IMR-90 (cell line): ENCODE measurements at regions not wholly inside any gene's neighbourhood (a gene's known extent, or its start where the extent isn't known, plus 50 kb on each side); places are given as distances from the start of the nearest gene placed in this dataset.

Experiments used
- ATAC-seq: fragments of 200-7000 bp; cut with Tn5 transposase; 2 replicates; pipeline ENCODE4 v1.9.1; 2020; ENCODE audit warnings: low read depth, mild to moderate bottlenecking, moderate library complexity
- BruUV-seq: library from RNA; stranded (reverse); fragments of 400-500 nt; replicated peaks from 2 replicates; lab custom pipeline; 2021; lab: Mats Ljungman, UMichigan
- CTCF ChIA-PET: fragments of 300-600 bp; formaldehyde crosslinking; extraction: SDS; loops from one replicate; lab custom pipeline; 2021; ENCODE audit warnings: antibody characterized with exemption; lab: Yijun Ruan, JAX
- POLR2A ChIA-PET: fragments of 300-600 bp; sonication (Branson Sonifier 250); formaldehyde crosslinking; loops from one replicate; lab custom pipeline; 2022; ENCODE audit warnings: antibody characterized with exemption; ENCODE audit not compliant: unreplicated experiment; lab: Charles Lee
- DNase-seq: peaks from one replicate; pipeline ENCODE4 v3.0.0; 2013
- H2AFZ ChIP-seq: replicated peaks from 2 replicates; pipeline ENCODE3; 2013; ENCODE audit warnings: low read length, mild to moderate bottlenecking; ENCODE audit not compliant: poor library complexity
- H2AK5ac ChIP-seq: 2 replicates; pipeline ENCODE4 v1.6.1; 2013; ENCODE audit warnings: low read depth, low read length, inconsistent platforms
- H2AK9ac ChIP-seq: replicated peaks from 2 replicates; pipeline ENCODE3; 2013; ENCODE audit warnings: mild to moderate bottlenecking, low read depth, low read length, moderate library complexity; ENCODE audit not compliant: poor library complexity
- H2BK120ac ChIP-seq: 2 replicates; pipeline ENCODE4 v1.6.1; 2013; ENCODE audit warnings: low read depth, low read length, inconsistent platforms
- H2BK15ac ChIP-seq: 3 replicates; pipeline ENCODE4 v1.6.1; 2013; ENCODE audit warnings: low read depth, low read length, inconsistent platforms
- H2BK20ac ChIP-seq: 2 replicates; pipeline ENCODE4 v1.6.1; 2013; ENCODE audit warnings: low read depth, mild to moderate bottlenecking, inconsistent platforms, low read length, moderate library complexity
- H2BK5ac ChIP-seq: 2 replicates; pipeline ENCODE4 v1.6.1; 2013; ENCODE audit warnings: mild to moderate bottlenecking, low read depth, low read length, inconsistent platforms; ENCODE audit not compliant: poor library complexity, severe bottlenecking
- H3K14ac ChIP-seq: replicated peaks from 2 replicates; pipeline ENCODE4 v1.6.1; 2013; ENCODE audit warnings: low read depth, low read length, inconsistent platforms
- H3K18ac ChIP-seq: 2 replicates; pipeline ENCODE4 v1.6.1; 2013; ENCODE audit warnings: low read depth, low read length, control low read depth
- H3K23ac ChIP-seq: 2 replicates; pipeline ENCODE4 v1.6.1; 2013; ENCODE audit warnings: low read depth, low read length, inconsistent platforms
- H3K27ac ChIP-seq: 2 replicates; pipeline ENCODE4 v1.5.1; 2013; ENCODE audit warnings: mild to moderate bottlenecking, control low read depth, low read length; ENCODE audit not compliant: insufficient read depth
- H3K27me3 ChIP-seq: 2 replicates; pipeline ENCODE4 v1.6.1; 2013; ENCODE audit warnings: low read length; ENCODE audit not compliant: control insufficient read depth, insufficient read depth
- H3K36me3 ChIP-seq: 2 replicates; pipeline ENCODE4 v1.6.1; 2013; ENCODE audit warnings: low read length, mixed read lengths; ENCODE audit not compliant: control insufficient read depth, insufficient read depth
- H3K4ac ChIP-seq: 2 replicates; pipeline ENCODE4 v1.6.1; 2013; ENCODE audit warnings: low read depth, low read length, inconsistent platforms
- H3K4me1 ChIP-seq: 2 replicates; pipeline ENCODE4 v1.6.1; 2013; ENCODE audit warnings: low read length, mixed read lengths; ENCODE audit not compliant: control insufficient read depth, insufficient read depth
- H3K4me2 ChIP-seq: 2 replicates; pipeline ENCODE4 v1.6.1; 2013; ENCODE audit warnings: low read depth, mild to moderate bottlenecking, control low read depth, low read length, moderate library complexity
- H3K4me3 ChIP-seq: 2 replicates; pipeline ENCODE4 v1.5.1; 2013; ENCODE audit warnings: low read depth, mild to moderate bottlenecking, control low read depth, low read length, moderate library complexity; ENCODE audit not compliant: insufficient read depth
- H3K56ac ChIP-seq: 2 replicates; pipeline ENCODE4 v1.6.1; 2013; ENCODE audit warnings: low read length, inconsistent platforms; ENCODE audit not compliant: insufficient read depth; ENCODE audit errors: extremely low read depth
- H3K79me1 ChIP-seq, 2 experiments: 2 replicates each; pipeline ENCODE4 v1.6.1; 2013; ENCODE audit warnings: low read length in 2 of 2, inconsistent platforms in 1 of 2, low read depth in 1 of 2
- H3K9ac ChIP-seq: 2 replicates; pipeline ENCODE4 v1.6.1; 2013; ENCODE audit warnings: low read depth, low read length, control low read depth
- H3K9me1 ChIP-seq: 2 replicates; pipeline ENCODE4 v1.6.1; 2013; ENCODE audit warnings: low read length, inconsistent platforms; ENCODE audit not compliant: insufficient read depth
- H3K9me3 ChIP-seq: 2 replicates; pipeline ENCODE4 v1.6.1; 2013; ENCODE audit warnings: low read length; ENCODE audit not compliant: control insufficient read depth, insufficient read depth
- H4K20me1 ChIP-seq: 2 replicates; pipeline ENCODE4 v1.6.1; 2013; ENCODE audit warnings: low read length, inconsistent platforms; ENCODE audit not compliant: insufficient read depth
- H4K5ac ChIP-seq: 2 replicates; pipeline ENCODE4 v1.6.1; 2013; ENCODE audit warnings: mild to moderate bottlenecking, low read depth, low read length, control low read depth
- H4K8ac ChIP-seq, 2 experiments: 2 replicates each; pipeline ENCODE4 v1.6.1; 2013; ENCODE audit warnings: low read depth in 2 of 2, low read length in 2 of 2, control low read depth in 1 of 2, inconsistent platforms in 1 of 2
- H4K91ac ChIP-seq: 2 replicates; pipeline ENCODE4 v1.6.1; 2013; ENCODE audit warnings: low read depth, low read length, inconsistent platforms; ENCODE audit not compliant: insufficient read depth
- BHLHE40 ChIP-seq: fragments of 150-350 bp; IDR thresholded peaks from 2 replicates; pipeline ENCODE4 v1.6.1; 2016; ENCODE audit warnings: mild to moderate bottlenecking, low read depth, low read length
- CEBPB ChIP-seq: IDR thresholded peaks from 2 replicates; pipeline ENCODE4 v1.6.1; 2012; ENCODE audit warnings: low read depth, low read length, improper control_type of control experiment
- CHD1 ChIP-seq: IDR thresholded peaks from 2 replicates; pipeline ENCODE4 v1.6.1; 2012; ENCODE audit warnings: low read depth, low read length, improper control_type of control experiment
- CTCF ChIP-seq: conservative IDR thresholded peaks from 2 replicates; pipeline ENCODE4 v1.5.1; 2012; ENCODE audit warnings: mild to moderate bottlenecking, low read depth, low read length, improper control_type of control experiment
- ELK1 ChIP-seq: fragments of 150-350 bp; IDR thresholded peaks from 2 replicates; pipeline ENCODE4 v1.6.1; 2016; ENCODE audit warnings: low read depth, mild to moderate bottlenecking, low read length, moderate library complexity, borderline replicate concordance
- FOS ChIP-seq: fragments of 150-350 bp; IDR thresholded peaks from 2 replicates; pipeline ENCODE4 v1.6.1; 2016; ENCODE audit warnings: low read depth, low read length
- MAFK ChIP-seq: IDR thresholded peaks from 2 replicates; pipeline ENCODE4 v1.6.1; 2012; ENCODE audit warnings: low read depth, low read length, improper control_type of control experiment
- MAZ ChIP-seq: IDR thresholded peaks from 2 replicates; pipeline ENCODE4 v1.6.1; 2012; ENCODE audit warnings: low read depth, mild to moderate bottlenecking, low read length, improper control_type of control experiment, moderate library complexity, borderline replicate concordance
- MXI1 ChIP-seq: IDR thresholded peaks from 2 replicates; pipeline ENCODE4 v1.6.1; 2012; ENCODE audit warnings: low read depth, mild to moderate bottlenecking, low read length, moderate library complexity, borderline replicate concordance
- NFE2L2 ChIP-seq: fragments of 150-350 bp; IDR thresholded peaks from 2 replicates; pipeline ENCODE4 v1.6.1; 2016; ENCODE audit warnings: low read depth, mild to moderate bottlenecking, low read length
- POLR2A ChIP-seq: IDR thresholded peaks from 2 replicates; pipeline ENCODE4 v1.6.1; 2012; ENCODE audit warnings: mild to moderate bottlenecking, low read depth, low read length
- RAD21 ChIP-seq: IDR thresholded peaks from 2 replicates; pipeline ENCODE4 v1.6.1; 2012; ENCODE audit warnings: low read length, improper control_type of control experiment
- RCOR1 ChIP-seq: IDR thresholded peaks from 2 replicates; pipeline ENCODE4 v1.6.1; 2012; ENCODE audit warnings: mild to moderate bottlenecking, low read length, improper control_type of control experiment; ENCODE audit not compliant: insufficient replicate concordance
- RFX5 ChIP-seq: IDR thresholded peaks from 2 replicates; pipeline ENCODE4 v1.8.0; 2012; ENCODE audit warnings: low read depth, mild to moderate bottlenecking, low read length, moderate library complexity
- SMC3 ChIP-seq: fragments of 150-350 bp; IDR thresholded peaks from 2 replicates; pipeline ENCODE4 v1.6.1; 2016; ENCODE audit warnings: low read depth, mild to moderate bottlenecking, antibody characterized with exemption, low read length, moderate library complexity
- USF2 ChIP-seq: fragments of 150-350 bp; IDR thresholded peaks from 2 replicates; pipeline ENCODE4 v1.6.1; 2017; ENCODE audit warnings: mild to moderate bottlenecking, antibody characterized with exemption, low read length, low read depth
- WGBS, 2 experiments: methylation state at CpG; one replicate each; pipeline versions ENCODE4 v1.1.5 to v1.1.7; 2013; ENCODE audit warnings: missing lambda C conversion rate in 2 of 2; ENCODE audit not compliant: insufficient read length in 1 of 2; ENCODE audit errors: extremely low coverage in 2 of 2; 5-methylcytosine and 5-hydroxymethylcytosine counted together
- dilution Hi-C: fragments of 300-500 bp; cut with HindIII; formaldehyde crosslinking; loops from one replicate; pipeline ENCODE4 v1.14.3; 2018; ENCODE audit warnings: low sequenced_read_pairs; ENCODE audit not compliant: unreplicated experiment
- in situ Hi-C: fragments of 300-500 bp; cut with MboI; formaldehyde crosslinking; loops from 3 replicates; pipeline ENCODE4 v1.14.3; 2019; ENCODE audit warnings: low sequenced_read_pairs, inconsistent platforms, mixed read lengths
- intact Hi-C: fragments of 100-400 bp; cut with micrococcal nuclease; formaldehyde crosslinking; loops from 2 replicates; pipeline ENCODE4 v1.10.0; 2022

- no peak overlapping the region for H4K91ac ChIP-seq
- POLR2A ChIA-PET, result no interaction called here
- H3K9ac ChIP-seq, result no peak overlapping the region
- no peak overlapping the region for H2AK5ac ChIP-seq
- H4K8ac ChIP-seq, result no peak overlapping the region
- DNase-seq, result no peak
- no peak overlapping the region for H3K23ac ChIP-seq
- no peak overlapping the region for H2BK20ac ChIP-seq
- dilution Hi-C loops, result no loop called here
- no peak overlapping the region for H3K27ac ChIP-seq
- in situ Hi-C loops, result no loop called here
- H2BK5ac ChIP-seq, result no peak overlapping the region
- no peak overlapping the region for H2BK15ac ChIP-seq
- intact Hi-C loops, result no loop called here
- H4K20me1 ChIP-seq, result no peaks in the 10 kb centered on the region
- no peak overlapping the region for H2AK9ac ChIP-seq
- H3K4me1 ChIP-seq, result no peaks in the 10 kb centered on the region
- H3K14ac ChIP-seq, result no peak overlapping the region
- no peaks in the 10 kb centered on the region for H3K27me3 ChIP-seq
- no peak overlapping the region for H2AFZ ChIP-seq
- no peaks in the 10 kb centered on the region for H3K9me1 ChIP-seq
- H3K56ac ChIP-seq, result no peak overlapping the region
- H3K79me1 ChIP-seq, result no peaks in the 10 kb centered on the region
- peaks cover 2% of the 10 kb centered on the region for H3K9me3 ChIP-seq
- no peak overlapping the region for H2BK120ac ChIP-seq
- no peak overlapping the region for H4K5ac ChIP-seq
- WGBS, 2 experiments, result no CpG with 5 or more reads among the region's 1 CpG
- CTCF ChIA-PET, result no interaction called here
- H3K18ac ChIP-seq, result no peak overlapping the region
- no TSS peak for BruUV-seq
- H3K4me3 ChIP-seq, result no peak overlapping the region
- H3K36me3 ChIP-seq, result no peaks in the 10 kb centered on the region
- no peak for ATAC-seq
- no peak for TF ChIP-seq POLR2A
- TF ChIP-seq CTCF, result no peak
- TF ChIP-seq MAZ, result no peak
- no peak for TF ChIP-seq NFE2L2
- no peak for TF ChIP-seq RAD21
- TF ChIP-seq SMC3, result no peak
- no peak for TF ChIP-seq MXI1
- TF ChIP-seq USF2, result no peak
- TF ChIP-seq RCOR1, result no peak
- TF ChIP-seq MAFK, result no peak
- TF ChIP-seq BHLHE40, result no peak
- no peak for TF ChIP-seq CHD1
- no peak for TF ChIP-seq RFX5
- no peak for TF ChIP-seq FOS
- no peak for TF ChIP-seq ELK1
- TF ChIP-seq CEBPB, result no peak
- H3K4me2 ChIP-seq, result no peak overlapping the region
- no peak overlapping the region for H3K4ac ChIP-seq
These were observed 872.7 kb downstream of the DCDC2C start for GRCh38 chr2:4576075-4576474.
